HAP-1 (cell line): ENCODE measurements at regions not wholly inside any gene's neighbourhood (a gene's known extent, or its start where the extent isn't known, plus 50 kb on each side); places are given as distances from the start of the nearest gene placed in this dataset.
"Not testable (repeated sequence)": the region's sequence is repeated elsewhere in the genome, so short reads cannot be mapped to it uniquely, and the experiment has no call there.

Experiments used
- DNase-seq, 2 experiments: peaks; one replicate each; pipeline ENCODE4 v3.0.0-alpha.2; 2016 to 2020; ENCODE audit warnings: low spot score in 2 of 2
- H3K27me3 ChIP-seq: fragments of 250-450 bp; sonication (Bioruptor Pico); 2 replicates; pipeline ENCODE4 v1.5.1; 2020; ENCODE audit warnings: low read depth, mild to moderate bottlenecking, moderate library complexity
- H3K36me3 ChIP-seq: fragments of 250-450 bp; sonication (Bioruptor Pico); replicated peaks from 2 replicates; pipeline ENCODE4 v1.5.1; 2020; ENCODE audit warnings: mild to moderate bottlenecking
- H3K4me1 ChIP-seq: fragments of 250-450 bp; sonication (Bioruptor Pico); 2 replicates; pipeline ENCODE4 v1.5.1; 2020; ENCODE audit warnings: mild to moderate bottlenecking
- H3K4me3 ChIP-seq: fragments of 250-450 bp; sonication (Bioruptor Pico); 2 replicates; pipeline ENCODE4 v1.5.1; 2020; ENCODE audit warnings: mild to moderate bottlenecking, moderate library complexity
- H3K9me3 ChIP-seq: fragments of 250-450 bp; sonication (Bioruptor Pico); 2 replicates; pipeline ENCODE4 v1.5.1; 2020; ENCODE audit warnings: mild to moderate bottlenecking, moderate library complexity
- in situ Hi-C: fragments of 300-500 bp; cut with MboI; formaldehyde crosslinking; loops from 3 replicates; pipeline ENCODE4 v1.14.3; 2020; ENCODE audit warnings: low sequenced_read_pairs, inconsistent platforms, mixed read lengths

DNA sequence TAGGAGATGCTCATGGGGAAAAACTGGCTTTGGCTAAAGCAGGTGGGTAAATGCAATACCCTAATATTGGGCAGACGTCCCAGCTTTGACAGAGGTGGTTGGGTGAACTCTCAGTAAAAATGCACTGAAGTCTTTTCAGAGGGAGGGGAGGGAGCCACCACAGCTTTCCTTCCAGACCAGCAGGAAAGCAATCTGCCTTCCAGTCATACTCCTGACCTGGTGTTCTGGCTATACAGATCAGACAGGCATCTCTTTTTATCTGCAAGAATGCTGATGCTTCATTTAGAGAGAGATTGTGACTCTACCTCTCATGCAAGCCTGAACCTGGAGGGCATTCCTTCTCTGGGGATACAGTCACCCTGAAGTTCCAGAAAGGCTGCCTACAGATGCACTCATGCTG lies 52.6 kb upstream of the ICA1 start:
- DNase-seq = no peak
- no peak overlapping the region for H3K4me3 ChIP-seq
- 0 out of 2 replicates have a peak, but pooled peaks cover 2% of the 10 kb centered on the region for H3K9me3 ChIP-seq
- H3K36me3 ChIP-seq = no peaks in the 10 kb centered on the region
- in situ Hi-C loops = no loop called here
- no peaks in the 10 kb centered on the region for H3K27me3 ChIP-seq
- H3K4me1 ChIP-seq = no peaks in the 10 kb centered on the region

DNA sequence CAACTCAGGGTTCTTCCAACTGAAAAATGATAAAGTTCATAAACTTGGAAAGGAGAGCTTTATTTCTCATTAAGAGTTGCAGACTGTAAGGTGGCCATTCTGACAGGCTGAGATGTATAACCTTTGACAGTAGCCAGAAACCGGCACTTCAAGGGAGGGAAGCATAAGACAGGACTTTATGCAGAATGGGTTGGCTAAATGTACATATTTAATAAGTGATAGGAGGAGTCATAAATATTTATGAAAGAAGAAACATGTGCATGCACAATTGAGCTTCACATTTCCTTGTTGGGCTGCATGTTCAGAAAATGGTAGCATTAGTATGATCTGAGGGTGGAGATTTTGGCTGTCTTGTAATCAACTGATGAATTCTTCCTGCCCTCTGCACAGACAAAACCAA lies 57.1 kb upstream of the ICA1 start:
- Histone ChIP-seq H3K4me3 (no peak overlapping the region), H3K27me3 (no peaks in the 10 kb centered on the region), H3K4me1 (no peaks in the 10 kb centered on the region), H3K9me3 (peaks cover 2% of the 10 kb centered on the region; the same call in 1 of the 2 replicates), H3K36me3 (no peaks in the 10 kb centered on the region)
- no peak for DNase-seq
- in situ Hi-C loops = no loop called here

DNA sequence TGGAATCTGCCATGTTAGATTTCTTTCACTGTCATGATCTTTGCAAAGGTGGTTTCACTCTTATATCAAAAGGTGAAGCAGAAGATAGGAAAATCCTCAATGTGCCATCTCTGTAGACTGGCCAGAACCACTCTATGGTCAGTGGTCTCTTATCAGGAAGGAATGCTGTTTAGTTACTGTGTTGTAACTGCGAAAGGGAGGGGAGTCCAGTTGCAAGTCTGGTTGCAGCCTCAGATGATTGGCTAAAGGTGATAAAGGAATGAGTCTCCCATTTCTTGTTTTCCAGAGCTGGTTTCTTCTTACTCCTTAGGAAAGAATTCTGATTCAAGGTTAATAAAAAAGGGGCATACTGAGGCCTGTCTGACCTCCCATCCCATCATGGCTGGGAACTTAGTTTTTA lies 58.2 kb upstream of the ICA1 start:
- in situ Hi-C loops = no loop called here
- Histone ChIP-seq H3K4me1 (no peaks in the 10 kb centered on the region), H3K27me3 (no peaks in the 10 kb centered on the region), H3K9me3 (peaks cover 2% of the 10 kb centered on the region; the same call in 1 of the 2 replicates), H3K4me3 (no peak overlapping the region), H3K36me3 (no peaks in the 10 kb centered on the region)
- DNase-seq = no peak

DNA sequence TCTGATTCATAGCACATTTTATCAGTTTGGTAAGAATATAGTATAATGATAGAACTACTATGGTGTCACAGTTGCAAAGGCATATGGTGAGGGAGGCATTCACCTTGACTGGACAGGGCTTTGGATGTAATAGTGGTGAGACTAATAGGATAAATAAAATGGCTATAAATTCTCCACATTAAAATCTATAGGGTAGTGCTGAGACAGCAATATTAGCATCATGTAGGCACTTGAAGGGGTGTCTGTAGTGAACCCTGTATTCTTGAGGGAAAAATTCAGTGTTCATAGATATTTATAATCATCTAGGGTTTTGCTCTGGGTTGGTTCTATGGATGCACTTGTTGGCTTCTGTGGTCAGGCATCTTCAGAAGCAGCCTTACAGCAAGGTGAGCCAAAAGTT lies 59.3 kb upstream of the ICA1 start:
- peaks cover 2% of the 10 kb centered on the region; the same call in 1 of the 2 replicates for H3K9me3 ChIP-seq
- no peaks in the 10 kb centered on the region for H3K4me1 ChIP-seq
- no peaks in the 10 kb centered on the region for H3K27me3 ChIP-seq
- in situ Hi-C loops = no loop called here
- DNase-seq = no peak
- no peaks in the 10 kb centered on the region for H3K36me3 ChIP-seq
- H3K4me3 ChIP-seq = no peak overlapping the region

DNA sequence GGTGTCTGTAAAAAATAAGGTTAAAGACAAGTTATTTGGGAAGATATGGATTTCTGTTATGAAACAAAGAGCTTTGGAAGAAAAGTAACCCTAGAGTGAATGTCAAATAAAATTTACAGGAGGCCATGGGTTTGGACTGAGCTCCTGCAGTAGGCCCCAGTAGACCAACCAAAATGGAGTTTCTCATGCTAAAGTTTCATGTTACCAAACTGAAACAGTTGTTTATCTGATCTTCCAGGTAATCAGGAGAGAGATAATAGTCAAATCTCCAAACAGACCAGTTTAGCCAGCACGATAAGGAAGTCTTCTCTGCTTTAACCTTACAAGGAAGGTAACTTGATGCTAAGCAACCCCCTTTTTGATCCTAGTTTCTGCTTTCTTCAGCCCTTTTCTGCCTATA lies 60.7 kb upstream of the ICA1 start:
- Histone ChIP-seq H3K4me1 (no peaks in the 10 kb centered on the region), H3K9me3 (peaks cover 2% of the 10 kb centered on the region; the same call in 1 of the 2 replicates), H3K4me3 (no peak overlapping the region), H3K36me3 (no peaks in the 10 kb centered on the region), H3K27me3 (peaks cover 4% of the 10 kb centered on the region; the same call in 1 of the 2 replicates)
- DNase-seq = no peak
- in situ Hi-C loops = no loop called here

DNA sequence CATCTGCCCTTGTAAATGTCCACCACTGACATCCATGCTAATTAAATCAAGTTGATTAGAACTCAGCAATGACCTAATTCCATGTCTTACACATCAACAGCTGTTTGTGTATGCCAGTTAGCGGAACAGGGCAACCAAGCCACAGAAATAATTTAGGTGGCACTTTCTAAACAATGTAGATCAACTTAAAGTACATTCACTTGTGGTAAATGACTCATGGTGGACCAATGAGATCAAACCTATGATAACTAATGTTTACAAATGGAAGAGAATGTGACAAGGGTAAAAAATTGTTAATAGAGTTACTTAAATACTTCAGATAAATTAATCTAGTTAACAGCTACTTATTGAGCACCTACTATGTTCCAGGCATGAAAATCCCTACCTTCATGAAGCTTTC lies 63.1 kb upstream of the ICA1 start:
- Histone ChIP-seq H3K4me1 (no peaks in the 10 kb centered on the region), H3K4me3 (no peak overlapping the region), H3K36me3 (no peaks in the 10 kb centered on the region), H3K27me3 (peaks cover 12% of the 10 kb centered on the region), H3K9me3 (no peaks in the 10 kb centered on the region)
- DNase-seq = no peak
- in situ Hi-C loops = no loop called here

DNA sequence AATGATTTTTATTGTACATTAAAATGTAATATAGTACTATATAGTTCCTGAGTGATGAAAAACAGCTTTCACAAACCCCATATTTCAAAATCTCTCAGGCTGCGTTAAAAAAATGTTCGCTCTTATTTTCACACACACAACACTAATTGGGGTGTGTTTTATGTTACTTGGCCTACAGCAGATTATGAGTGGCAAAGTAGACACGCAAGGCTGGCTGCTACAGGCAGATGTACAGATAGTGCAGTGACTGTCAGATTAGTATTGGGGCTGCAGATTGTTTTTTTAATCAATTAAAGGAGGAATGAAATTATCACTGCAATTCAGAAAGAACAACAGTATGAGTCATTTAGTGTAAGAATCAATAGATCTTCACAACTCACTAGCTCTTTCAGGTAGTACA lies 65.2 kb upstream of the ICA1 start:
- DNase-seq = no peak
- H3K4me1 ChIP-seq = no peaks in the 10 kb centered on the region
- peaks cover 12% of the 10 kb centered on the region for H3K27me3 ChIP-seq
- H3K9me3 ChIP-seq = no peaks in the 10 kb centered on the region
- H3K4me3 ChIP-seq = no peak overlapping the region
- in situ Hi-C loops = no loop called here
- H3K36me3 ChIP-seq = no peaks in the 10 kb centered on the region

DNA sequence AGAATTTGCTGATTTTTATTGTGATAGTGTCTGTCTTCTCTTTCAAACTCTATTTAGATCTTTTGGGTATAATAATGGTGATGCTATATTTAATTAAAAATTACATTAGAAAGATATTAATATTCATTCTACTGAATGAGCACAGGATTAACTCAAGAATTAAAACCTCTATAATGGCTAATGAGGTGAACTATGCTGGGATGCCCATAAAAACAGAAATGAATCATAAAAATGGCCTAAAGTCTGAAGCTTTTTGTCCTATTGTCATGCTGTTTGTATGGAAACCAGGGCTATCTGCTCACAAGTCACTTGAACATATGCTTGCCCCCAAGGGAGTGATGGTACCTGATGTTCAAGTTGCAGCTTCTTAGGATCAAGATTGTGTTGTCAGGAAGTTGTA lies 76.2 kb upstream of the ICA1 start:
- H3K4me3 ChIP-seq = no peak overlapping the region
- H3K4me1 ChIP-seq = 0 out of 2 replicates have a peak, but pooled peaks cover 3% of the 10 kb centered on the region
- no peaks in the 10 kb centered on the region for H3K36me3 ChIP-seq
- DNase-seq = no peak
- H3K27me3 ChIP-seq = peaks cover 3% of the 10 kb centered on the region; the same call in 1 of the 2 replicates
- H3K9me3 ChIP-seq = no peaks in the 10 kb centered on the region
- in situ Hi-C loops = no loop called here

DNA sequence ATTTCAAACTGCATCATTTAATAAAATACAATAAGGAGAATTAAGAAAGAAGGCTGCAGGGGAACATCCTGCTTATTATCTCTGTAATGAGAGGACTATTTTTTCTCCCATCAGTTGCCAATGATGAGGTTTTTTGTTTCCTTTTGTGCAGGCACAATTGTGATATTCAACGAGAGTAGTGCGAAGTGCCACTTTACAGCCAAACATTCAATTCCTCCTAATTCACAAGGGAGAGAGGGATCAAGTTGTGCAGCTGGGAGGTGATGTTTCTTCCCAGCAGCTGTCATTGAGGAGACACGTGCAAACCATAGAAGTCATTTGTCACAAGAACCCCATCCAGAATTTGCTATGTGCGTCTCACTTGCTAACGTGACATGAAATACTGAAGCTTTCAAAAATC lies 81.6 kb upstream of the ICA1 start:
- DNase-seq = no peak
- H3K4me1 ChIP-seq = 0 out of 2 replicates have a peak, but pooled peaks cover 3% of the 10 kb centered on the region
- H3K4me3 ChIP-seq = no peak overlapping the region
- peaks cover 3% of the 10 kb centered on the region; the same call in 1 of the 2 replicates for H3K27me3 ChIP-seq
- H3K36me3 ChIP-seq = no peaks in the 10 kb centered on the region
- H3K9me3 ChIP-seq = no peaks in the 10 kb centered on the region
- in situ Hi-C loops = no loop called here

DNA sequence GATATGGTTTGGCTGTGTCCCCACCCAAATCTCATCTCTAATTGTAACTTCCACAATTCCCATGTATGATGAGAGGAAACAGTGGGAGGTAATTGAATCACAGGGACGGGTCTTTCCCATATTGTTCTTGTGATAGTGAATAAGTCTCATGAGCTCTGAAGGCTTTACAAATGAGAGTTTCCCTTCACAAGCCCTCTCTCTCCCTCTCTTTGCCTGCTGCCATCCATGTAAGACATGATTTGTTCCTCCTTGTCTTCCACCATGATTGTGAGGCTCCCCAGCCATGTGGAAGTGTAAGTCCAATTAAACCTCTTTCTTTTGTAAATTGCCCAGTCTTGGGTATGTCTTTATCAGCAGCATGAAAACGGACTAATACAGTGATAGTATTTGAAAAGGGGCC lies 85.4 kb upstream of the ICA1 start:
- H3K36me3 ChIP-seq, DNase-seq, H3K9me3 ChIP-seq, H3K27me3 ChIP-seq, H3K4me1 ChIP-seq, in situ Hi-C loops, H3K4me3 ChIP-seq: not testable (repeated sequence)

DNA sequence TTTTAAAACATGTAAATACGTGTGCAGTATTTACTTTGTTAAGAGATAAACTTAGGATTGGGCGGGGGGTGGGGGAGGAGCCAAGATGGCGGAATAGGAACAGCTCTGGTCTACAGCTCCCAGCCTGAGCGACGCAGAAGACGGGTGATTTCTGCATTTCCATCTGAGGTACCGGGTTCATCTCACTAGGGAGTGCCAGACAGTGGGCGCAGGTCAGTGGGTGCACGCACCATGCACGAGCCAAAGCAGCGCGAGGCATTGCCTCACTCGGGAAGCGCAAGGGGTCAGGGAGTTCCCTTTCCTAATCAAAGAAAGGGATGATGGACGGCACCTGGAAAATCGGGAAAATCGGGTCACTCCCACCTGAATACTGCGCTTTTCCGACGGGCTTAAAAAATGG lies 81.8 kb upstream of the NXPH1 start:
- H3K9me3 ChIP-seq, H3K4me3 ChIP-seq, in situ Hi-C loops, H3K36me3 ChIP-seq, H3K4me1 ChIP-seq, H3K27me3 ChIP-seq, DNase-seq: not testable (repeated sequence)

DNA sequence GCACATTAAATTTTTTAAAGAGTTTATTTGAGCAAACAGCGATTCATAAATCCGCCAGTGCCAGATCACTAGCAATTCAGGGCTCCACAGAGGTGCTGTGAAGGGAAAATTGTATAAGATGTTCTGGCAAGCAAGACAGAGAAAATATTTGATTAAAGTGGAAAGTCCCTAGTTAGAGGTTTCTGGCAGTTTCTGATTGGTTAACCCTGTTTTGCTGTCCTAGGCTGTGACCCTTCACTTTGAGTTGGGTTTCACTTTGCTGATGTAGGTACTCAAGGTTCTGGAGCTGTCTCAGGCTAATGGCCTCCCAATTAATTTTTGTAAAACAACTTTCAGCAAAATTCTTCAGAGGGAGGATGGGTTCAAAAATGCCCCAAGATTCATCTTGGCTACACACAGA lies 79.4 kb upstream of the NXPH1 start:
- Histone ChIP-seq H3K27me3 (no peaks in the 10 kb centered on the region), H3K4me3 (no peak overlapping the region), H3K36me3 (no peaks in the 10 kb centered on the region), H3K9me3 (no peaks in the 10 kb centered on the region), H3K4me1 (no peaks in the 10 kb centered on the region)
- in situ Hi-C loops = no loop called here
- no peak for DNase-seq

DNA sequence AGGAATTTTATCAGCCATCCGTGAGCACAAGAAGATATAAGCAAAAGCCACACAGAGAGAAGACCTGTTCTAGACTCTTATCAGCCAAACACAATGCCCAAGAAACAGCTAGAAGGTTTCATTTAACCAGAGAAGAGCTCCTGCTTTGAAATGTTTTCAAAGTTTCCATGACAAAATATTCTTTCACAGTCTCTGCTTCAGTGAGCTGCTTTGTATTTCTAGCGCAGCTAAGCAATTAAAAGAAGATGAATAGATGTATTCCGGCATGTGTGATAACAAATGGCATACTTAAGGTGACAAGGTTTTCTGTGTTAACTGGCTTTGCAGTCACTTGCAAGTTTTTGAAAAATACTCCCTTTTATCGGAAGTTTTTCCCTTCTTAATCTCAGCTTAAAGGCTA lies 78.9 kb upstream of the NXPH1 start:
- no peak for DNase-seq
- H3K9me3 ChIP-seq = no peaks in the 10 kb centered on the region
- H3K4me3 ChIP-seq = no peak overlapping the region
- in situ Hi-C loops = no loop called here
- H3K4me1 ChIP-seq = no peaks in the 10 kb centered on the region
- no peaks in the 10 kb centered on the region for H3K27me3 ChIP-seq
- no peaks in the 10 kb centered on the region for H3K36me3 ChIP-seq

DNA sequence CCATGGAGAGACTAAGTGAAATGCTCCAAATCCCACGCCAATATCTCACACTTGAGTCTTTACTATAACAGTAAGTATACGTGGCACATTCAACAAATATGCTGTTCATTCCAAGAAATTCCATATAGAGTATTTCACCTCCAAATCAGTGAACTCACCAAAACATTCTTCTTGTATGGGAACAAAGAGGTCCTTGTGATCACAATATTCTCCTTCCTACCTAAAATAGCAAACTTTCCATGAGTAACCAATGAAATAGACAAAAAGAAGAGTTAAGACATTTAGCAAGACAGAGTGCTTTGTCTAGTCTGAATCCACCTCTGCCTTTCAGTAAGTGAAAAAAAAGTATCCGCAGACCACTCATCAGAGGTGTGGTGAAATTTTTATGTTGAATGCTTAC lies 77.3 kb upstream of the NXPH1 start:
- Histone ChIP-seq H3K4me1 (peaks cover 5% of the 10 kb centered on the region), H3K9me3 (no peaks in the 10 kb centered on the region), H3K4me3 (no peak overlapping the region), H3K36me3 (no peaks in the 10 kb centered on the region), H3K27me3 (no peaks in the 10 kb centered on the region)
- no peak for DNase-seq
- in situ Hi-C loops = no loop called here

DNA sequence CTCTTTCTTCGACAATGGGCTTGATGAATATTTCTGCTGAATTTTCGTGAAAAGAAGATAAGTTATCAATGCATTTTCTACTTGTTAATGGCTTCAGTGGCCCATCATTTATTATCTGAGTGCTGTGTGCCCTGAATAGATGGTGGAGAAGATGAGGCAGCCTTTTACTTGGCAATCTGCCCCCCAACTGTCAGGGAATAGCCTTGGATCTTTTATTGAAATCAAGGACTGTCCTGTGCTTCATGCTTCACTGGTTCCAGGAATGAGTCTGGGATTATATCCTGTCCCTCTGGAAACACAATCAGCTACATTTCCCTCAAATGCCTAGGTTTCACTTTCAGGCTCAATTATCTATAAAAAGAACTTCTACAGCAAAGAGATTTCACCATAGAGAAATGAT lies 75.9 kb upstream of the NXPH1 start:
- Histone ChIP-seq H3K27me3 (no peaks in the 10 kb centered on the region), H3K4me1 (peaks cover 9% of the 10 kb centered on the region), H3K36me3 (no peaks in the 10 kb centered on the region), H3K9me3 (no peaks in the 10 kb centered on the region), H3K4me3 (no peak overlapping the region)
- in situ Hi-C loops = no loop called here
- no peak for DNase-seq
